ENCODE measurements at regions not wholly inside any gene's neighbourhood (a gene's known extent, or its start where the extent isn't known, plus 50 kb on each side); places are given as distances from the start of the nearest gene placed in this dataset.

- no peaks in the 10 kb centered on the region for H3K36me3 ChIP-seq (ENCODE audit: control insufficient read depth in 4 of 4, insufficient read depth in 4 of 4, low read length in 3 of 4)
- no peak overlapping the region for H3K4me3 ChIP-seq (ENCODE audit: control insufficient read depth in 1 of 7, extremely low read depth in 1 of 7, insufficient read depth in 4 of 7, low read depth in 2 of 7, low read length in 6 of 7)
- no peak for DNase-seq
- WGBS (ENCODE audit: insufficient coverage), result 100% methylated on average over 2 of the region's 2 CpGs
- peaks cover 0 to 24% (median 4%) of the 10 kb centered on the region in 5 experiments for H3K27me3 ChIP-seq (replicated peaks in 2 of 5; ENCODE audit: control insufficient read depth in 4 of 5, insufficient read depth in 5 of 5, low read length in 4 of 5)
- POLR2A ChIA-PET, result no interaction called here
- H3K4me1 ChIP-seq (ENCODE audit: control extremely low read depth in 1 of 4, control insufficient read depth in 4 of 4, insufficient read depth in 4 of 4, low read length in 3 of 4), result no peaks in the 10 kb centered on the region
- CTCF ChIA-PET, result interaction anchor here (1.2 kb wide), 1 partner anchor 15 kb away, joined by 3 read pairs; no protein-coding TSS in a partner anchor
- H3K27ac ChIP-seq (ENCODE audit: insufficient read depth in 1 of 2, low read depth in 1 of 2, low read length in 2 of 2, poor library complexity in 1 of 2, severe bottlenecking in 2 of 2), result no peak overlapping the region
- H3K9me3 ChIP-seq (ENCODE audit: control extremely low read depth in 1 of 5, control insufficient read depth in 4 of 5, insufficient read depth in 2 of 5, low read depth in 1 of 5, low read length in 4 of 5), result no peaks in the 10 kb centered on the region
Observed at GRCh38 chr1:47571952-47572351, 134.1 kb downstream of the FOXD2 start.

GRCh38 chr1:47572731-47573430, 135.0 kb downstream of the FOXD2 start:
- DNase-seq, result no peak
- CTCF ChIA-PET, result interaction anchor here (0.9 to 1.2 kb wide), 2 partner anchors 9 to 16 kb away, joined by 3 read pairs; no protein-coding TSS in a partner anchor

GRCh38 chr1:47574451-47575165, 136.8 kb downstream of the FOXD2 start:
- 87% methylated on average over 13 of the region's 15 CpGs for WGBS (ENCODE audit: insufficient coverage)
- H3K27me3 ChIP-seq (replicated peaks in 2 of 5; ENCODE audit: control insufficient read depth in 4 of 5, insufficient read depth in 5 of 5, low read length in 4 of 5), result peaks cover 0 to 12% (median 4%) of the 10 kb centered on the region in 5 experiments
- H3K9me3 ChIP-seq (ENCODE audit: control extremely low read depth in 1 of 5, control insufficient read depth in 4 of 5, insufficient read depth in 2 of 5, low read depth in 1 of 5, low read length in 4 of 5), result no peaks in the 10 kb centered on the region
- H3K4me3 ChIP-seq (ENCODE audit: control insufficient read depth in 1 of 7, extremely low read depth in 1 of 7, insufficient read depth in 4 of 7, low read depth in 2 of 7, low read length in 6 of 7), result no peak overlapping the region
- CTCF ChIA-PET, result interaction anchor here (1.6 kb wide), 1 partner anchor 9 kb away, joined by 7 read pairs; no protein-coding TSS in a partner anchor
- H3K4me1 ChIP-seq (ENCODE audit: control extremely low read depth in 1 of 4, control insufficient read depth in 4 of 4, insufficient read depth in 4 of 4, low read length in 3 of 4), result peaks cover 0 to 6% (median 3%) of the 10 kb centered on the region in 4 experiments
- H3K27ac ChIP-seq (ENCODE audit: insufficient read depth in 1 of 2, low read depth in 1 of 2, low read length in 2 of 2, poor library complexity in 1 of 2, severe bottlenecking in 2 of 2), result no peak overlapping the region
- no peak for DNase-seq
- H3K36me3 ChIP-seq (ENCODE audit: control insufficient read depth in 4 of 4, insufficient read depth in 4 of 4, low read length in 3 of 4), result no peaks in the 10 kb centered on the region
- POLR2A ChIA-PET, result no interaction called here

More at GRCh38 chr1:47572731-47573430, 135.0 kb downstream of the FOXD2 start:
- H3K27ac ChIP-seq (ENCODE audit: insufficient read depth in 1 of 2, low read depth in 1 of 2, low read length in 2 of 2, poor library complexity in 1 of 2, severe bottlenecking in 2 of 2), result no peak overlapping the region
- POLR2A ChIA-PET, result no interaction called here
- H3K4me3 ChIP-seq (ENCODE audit: control insufficient read depth in 1 of 7, extremely low read depth in 1 of 7, insufficient read depth in 4 of 7, low read depth in 2 of 7, low read length in 6 of 7), result no peak overlapping the region
- peaks cover 0 to 22% (median 4%) of the 10 kb centered on the region in 5 experiments for H3K27me3 ChIP-seq (replicated peaks in 2 of 5; ENCODE audit: control insufficient read depth in 4 of 5, insufficient read depth in 5 of 5, low read length in 4 of 5)
- H3K4me1 ChIP-seq (ENCODE audit: control extremely low read depth in 1 of 4, control insufficient read depth in 4 of 4, insufficient read depth in 4 of 4, low read length in 3 of 4), result no peaks in the 10 kb centered on the region
- H3K9me3 ChIP-seq (ENCODE audit: control extremely low read depth in 1 of 5, control insufficient read depth in 4 of 5, insufficient read depth in 2 of 5, low read depth in 1 of 5, low read length in 4 of 5), result no peaks in the 10 kb centered on the region
- H3K36me3 ChIP-seq (ENCODE audit: control insufficient read depth in 4 of 4, insufficient read depth in 4 of 4, low read length in 3 of 4), result no peaks in the 10 kb centered on the region
- over 99% methylated on average over 13 of the region's 13 CpGs for WGBS (ENCODE audit: insufficient coverage)

GRCh38 chr1:47575855-47576757, 138.3 kb downstream of the FOXD2 start:
- Histone ChIP-seq H3K36me3 (ENCODE audit: control insufficient read depth in 4 of 4, insufficient read depth in 4 of 4, low read length in 3 of 4) (no peaks in the 10 kb centered on the region), H3K9me3 (ENCODE audit: control extremely low read depth in 1 of 5, control insufficient read depth in 4 of 5, insufficient read depth in 2 of 5, low read depth in 1 of 5, low read length in 4 of 5) (no peaks in the 10 kb centered on the region), H3K27ac (ENCODE audit: insufficient read depth in 1 of 2, low read depth in 1 of 2, low read length in 2 of 2, poor library complexity in 1 of 2, severe bottlenecking in 2 of 2) (no peak overlapping the region), H3K4me3 (ENCODE audit: control insufficient read depth in 1 of 7, extremely low read depth in 1 of 7, insufficient read depth in 4 of 7, low read depth in 2 of 7, low read length in 6 of 7) (no peak overlapping the region), H3K4me1 (ENCODE audit: control extremely low read depth in 1 of 4, control insufficient read depth in 4 of 4, insufficient read depth in 4 of 4, low read length in 3 of 4) (peaks cover 0 to 9% (median 3%) of the 10 kb centered on the region in 4 experiments), H3K27me3 (replicated peaks in 2 of 5; ENCODE audit: control insufficient read depth in 4 of 5, insufficient read depth in 5 of 5, low read length in 4 of 5) (no peaks in the 10 kb centered on the region)
- CTCF ChIA-PET, result interaction anchor here (0.9 to 1.2 kb wide), 2 partner anchors 11 to 13 kb away, joined by 4 to 7 read pairs; no protein-coding TSS in a partner anchor
- WGBS (ENCODE audit: insufficient coverage), result 89% methylated on average over 6 of the region's 10 CpGs
- no peak for DNase-seq
- POLR2A ChIA-PET, result no interaction called here

- H3K27ac ChIP-seq (ENCODE audit: insufficient read depth in 1 of 2, low read depth in 1 of 2, low read length in 2 of 2, poor library complexity in 1 of 2, severe bottlenecking in 2 of 2), result no peak overlapping the region
Observed at GRCh38 chr1:47576758-47577115, 138.9 kb downstream of the FOXD2 start.

GRCh38 chr1:47577303-47578025, 139.6 kb downstream of the FOXD2 start:
- Histone ChIP-seq H3K4me3 (ENCODE audit: control insufficient read depth in 1 of 7, extremely low read depth in 1 of 7, insufficient read depth in 4 of 7, low read depth in 2 of 7, low read length in 6 of 7) (no peak overlapping the region), H3K36me3 (ENCODE audit: control insufficient read depth in 4 of 4, insufficient read depth in 4 of 4, low read length in 3 of 4) (no peaks in the 10 kb centered on the region), H3K4me1 (ENCODE audit: control extremely low read depth in 1 of 4, control insufficient read depth in 4 of 4, insufficient read depth in 4 of 4, low read length in 3 of 4) (peaks cover under 1 to 17% (median 5%) of the 10 kb centered on the region in 4 experiments), H3K9me3 (ENCODE audit: control extremely low read depth in 1 of 5, control insufficient read depth in 4 of 5, insufficient read depth in 2 of 5, low read depth in 1 of 5, low read length in 4 of 5) (no peaks in the 10 kb centered on the region), H3K27me3 (replicated peaks in 2 of 5; ENCODE audit: control insufficient read depth in 4 of 5, insufficient read depth in 5 of 5, low read length in 4 of 5) (no peaks in the 10 kb centered on the region), H3K27ac (ENCODE audit: insufficient read depth in 1 of 2, low read depth in 1 of 2, low read length in 2 of 2, poor library complexity in 1 of 2, severe bottlenecking in 2 of 2) (no peak overlapping the region)
- ChIA-PET POLR2A (interaction anchor here (0.6 kb wide), 1 partner anchor 1884 kb away, joined by 3 read pairs; no protein-coding TSS in a partner anchor), CTCF (interaction anchor here (0.9 to 1.2 kb wide), 2 partner anchors 12 kb away, joined by 4 to 7 read pairs; no protein-coding TSS in a partner anchor)
- DNase-seq, result no peak
- 95% methylated on average over 12 of the region's 12 CpGs for WGBS (ENCODE audit: insufficient coverage)

More at GRCh38 chr1:47576758-47577115, 138.9 kb downstream of the FOXD2 start:
- no peaks in the 10 kb centered on the region for H3K36me3 ChIP-seq (ENCODE audit: control insufficient read depth in 4 of 4, insufficient read depth in 4 of 4, low read length in 3 of 4)
- peaks cover 0 to 12% (median 3%) of the 10 kb centered on the region in 4 experiments for H3K4me1 ChIP-seq (ENCODE audit: control extremely low read depth in 1 of 4, control insufficient read depth in 4 of 4, insufficient read depth in 4 of 4, low read length in 3 of 4)
- H3K4me3 ChIP-seq (ENCODE audit: control insufficient read depth in 1 of 7, extremely low read depth in 1 of 7, insufficient read depth in 4 of 7, low read depth in 2 of 7, low read length in 6 of 7), result no peak overlapping the region
- POLR2A ChIA-PET, result interaction anchor here (0.6 kb wide), 1 partner anchor 1885 kb away, joined by 3 read pairs; no protein-coding TSS in a partner anchor
- H3K9me3 ChIP-seq (ENCODE audit: control extremely low read depth in 1 of 5, control insufficient read depth in 4 of 5, insufficient read depth in 2 of 5, low read depth in 1 of 5, low read length in 4 of 5), result no peaks in the 10 kb centered on the region
- DNase-seq, result no peak
- no peaks in the 10 kb centered on the region for H3K27me3 ChIP-seq (replicated peaks in 2 of 5; ENCODE audit: control insufficient read depth in 4 of 5, insufficient read depth in 5 of 5, low read length in 4 of 5)
- WGBS (ENCODE audit: insufficient coverage), result no CpG with 5 or more reads among the region's 2 CpGs
- CTCF ChIA-PET, result interaction anchor here (0.9 to 1.2 kb wide), 2 partner anchors 11 to 12 kb away, joined by 4 to 7 read pairs; no protein-coding TSS in a partner anchor
